Panc1 (cell line): ENCODE measurements at regions not wholly inside any gene's neighbourhood (a gene's known extent, or its start where the extent isn't known, plus 50 kb on each side); places are given as distances from the start of the nearest gene placed in this dataset.

Experiments
- ATAC-seq: fragments of 200-7000 bp; cut with Tn5 transposase; 2 replicates; pipeline ENCODE4 v1.9.1; 2020; ENCODE audit warnings: mild to moderate bottlenecking, moderate library complexity
- BruUV-seq: library from RNA; stranded (reverse); fragments of 400-500 nt; replicated peaks from 2 replicates; lab custom pipeline; 2021; lab: Mats Ljungman, UMichigan
- CTCF ChIA-PET: fragments of 300-600 bp; sonication (Branson Sonifier 250); formaldehyde crosslinking; loops from one replicate; lab custom pipeline; 2022; ENCODE audit warnings: antibody characterized with exemption; lab: Charles Lee
- POLR2A ChIA-PET: fragments of 300-600 bp; sonication (Branson Sonifier 250); formaldehyde crosslinking; loops from one replicate; lab custom pipeline; 2022; ENCODE audit warnings: antibody characterized with exemption; lab: Charles Lee
- DNase-seq: peaks from one replicate; pipeline ENCODE4 v3.0.0-alpha.2; 2010; ENCODE audit warnings: low read depth, low spot score
- H3K27ac ChIP-seq: 2 replicates; pipeline ENCODE4 v1.5.1; 2011; ENCODE audit warnings: mild to moderate bottlenecking, low read length, inconsistent platforms
- H3K27me3 ChIP-seq: fragments of 200-500 bp; sonication (Bioruptor generic); 2 replicates; pipeline ENCODE4 v1.6.0; 2014; ENCODE audit warnings: low read length, inconsistent platforms; ENCODE audit not compliant: control insufficient read depth, insufficient read depth
- H3K36me3 ChIP-seq: fragments of 200-500 bp; sonication (Bioruptor generic); 2 replicates; pipeline ENCODE4 v1.5.1; 2014; ENCODE audit warnings: inconsistent platforms, mild to moderate bottlenecking, low read length, moderate library complexity; ENCODE audit not compliant: control insufficient read depth, insufficient read depth
- H3K4me1 ChIP-seq: 2 replicates; pipeline ENCODE4 v1.5.1; 2011; ENCODE audit warnings: inconsistent platforms, mild to moderate bottlenecking, low read length, moderate library complexity; ENCODE audit not compliant: control insufficient read depth, insufficient read depth
- H3K4me3 ChIP-seq, 2 experiments: 2 replicates each; pipeline ENCODE4 v1.5.1; 2011 to 2012; ENCODE audit warnings: low read depth in 2 of 2, low read length in 2 of 2, mild to moderate bottlenecking in 2 of 2, inconsistent platforms in 1 of 2, moderate library complexity in 1 of 2
- H3K9me3 ChIP-seq: fragments of 200-500 bp; sonication (Bioruptor generic); 2 replicates; pipeline ENCODE4 v1.5.1; 2014; ENCODE audit warnings: low read depth, mild to moderate bottlenecking, inconsistent platforms, low read length, moderate library complexity; ENCODE audit not compliant: control insufficient read depth, insufficient read depth
- CTCF ChIP-seq: fragments of 450-650 bp; IDR thresholded peaks from 2 replicates; pipeline ENCODE4 v1.5.1; 2017; ENCODE audit warnings: mild to moderate bottlenecking
- POLR2AphosphoS5 ChIP-seq: IDR thresholded peaks from 2 replicates; pipeline ENCODE4 v1.6.1; 2012; ENCODE audit warnings: mild to moderate bottlenecking, low read depth, low read length, moderate library complexity
- REST ChIP-seq, 2 experiments: IDR thresholded peaks; 2 replicates each; pipeline ENCODE4 v1.6.1; 2011 to 2012; ENCODE audit warnings: low read depth in 2 of 2, control low read depth in 1 of 2, low read length in 1 of 2, mild to moderate bottlenecking in 1 of 2, moderate library complexity in 1 of 2; ENCODE audit not compliant: insufficient read depth in 1 of 2
- SIN3A ChIP-seq: IDR thresholded peaks from 2 replicates; pipeline ENCODE4 v1.6.1; 2012; ENCODE audit warnings: low read depth, mild to moderate bottlenecking, low read length, moderate library complexity, borderline replicate concordance; ENCODE audit not compliant: insufficient read depth
- TCF7L2 ChIP-seq: IDR thresholded peaks from 2 replicates; pipeline ENCODE4 v1.6.1; 2011; ENCODE audit warnings: mild to moderate bottlenecking, low read depth, low read length, inconsistent platforms
- in situ Hi-C: cut with HindIII; loops from 2 replicates; pipeline ENCODE4 v1.10.0; 2016; ENCODE audit warnings: low sequenced_read_pairs, low pct_unique_long_range_greater_than_20kb
- intact Hi-C: fragments of 100-400 bp; cut with micrococcal nuclease; formaldehyde crosslinking; loops from one replicate; pipeline ENCODE4 v1.10.0; 2022; ENCODE audit not compliant: unreplicated experiment

- Histone ChIP-seq H3K4me1 (no peaks in the 10 kb centered on the region), H3K27me3 (no peaks in the 10 kb centered on the region), H3K9me3 (no peaks in the 10 kb centered on the region), H3K27ac (no peak overlapping the region), H3K4me3 (no peak overlapping the region), H3K36me3 (no peaks in the 10 kb centered on the region)
- intact Hi-C loops (no loop called here), in situ Hi-C loops (no loop called here)
- TF ChIP-seq REST (IDR thresholded peaks at IDR 0.05; ENCODE audit: insufficient read depth in 1 of 2, low read depth in 2 of 2, low read length in 1 of 2) (no peak), SIN3A (no peak), CTCF (no peak), POLR2AphosphoS5 (no peak), TCF7L2 (no peak)
- POLR2A ChIA-PET: no interaction called here
- BruUV-seq: no TSS peak
- CTCF ChIA-PET: no interaction called here
- DNase-seq (no peak), ATAC-seq (no peak)
Measured at GRCh38 chr7:10662982-10663884, 310.4 kb upstream of the PHF14 start.

- no TSS peak for BruUV-seq
- Histone ChIP-seq H3K4me1 (no peaks in the 10 kb centered on the region), H3K4me3 (no peak overlapping the region), H3K9me3 (no peaks in the 10 kb centered on the region), H3K27me3 (no peaks in the 10 kb centered on the region), H3K36me3 (no peaks in the 10 kb centered on the region), H3K27ac (no peak overlapping the region)
- in situ Hi-C loops: no loop called here
- TF ChIP-seq POLR2AphosphoS5 (no peak), CTCF (no peak), REST (IDR thresholded peaks at IDR 0.05; ENCODE audit: insufficient read depth in 1 of 2, low read depth in 2 of 2, low read length in 1 of 2) (no peak), TCF7L2 (no peak)
- DNase-seq: no peak
- POLR2A ChIA-PET: no interaction called here
- ATAC-seq: no peak
- CTCF ChIA-PET: no interaction called here
- intact Hi-C loops: no loop called here
Measured at GRCh38 chr7:10672186-10672585, 301.5 kb upstream of the PHF14 start.
